H1 (cell line): ENCODE measurements at regions not wholly inside any gene's neighbourhood (a gene's known extent, or its start where the extent isn't known, plus 50 kb on each side); places are given as distances from the start of the nearest gene placed in this dataset.

Experiments used
- CTCF ChIA-PET: fragments of 300-600 bp; sonication (Branson Sonifier 250); formaldehyde crosslinking; loops from one replicate; lab custom pipeline; 2021; ENCODE audit not compliant: partially characterized antibody; lab: Charles Lee
- POLR2A ChIA-PET: fragments of 300-600 bp; sonication (Branson Sonifier 250); formaldehyde crosslinking; loops from one replicate; lab custom pipeline; 2021; ENCODE audit warnings: inconsistent platforms; ENCODE audit not compliant: partially characterized antibody; lab: Charles Lee
- DNase-seq, 2 experiments: peaks; one replicate each; pipeline versions ENCODE4 v3.0.0 to v3.0.0-alpha.2; 2010 to 2022; ENCODE audit warnings: low spot score in 2 of 2, low read depth in 1 of 2, mixed read lengths in 1 of 2
- FAIRE-seq: peaks from 2 replicates; lab custom pipeline; 2011; peaks lifted over from hg19 to GRCh38; lab: Jason Lieb, UNC
- H2AFZ ChIP-seq: 2 replicates; pipeline ENCODE4 v1.8.1; 2012; ENCODE audit warnings: low read length, inconsistent platforms
- H2AK5ac ChIP-seq: 2 replicates; pipeline ENCODE4 v1.6.1; 2013; ENCODE audit warnings: low read depth, low read length
- H2BK120ac ChIP-seq: replicated peaks from 2 replicates; pipeline ENCODE3; 2013; ENCODE audit warnings: low read depth, low read length, inconsistent platforms
- H2BK12ac ChIP-seq: 2 replicates; pipeline ENCODE4 v1.6.1; 2013; ENCODE audit warnings: low read depth, low read length
- H2BK15ac ChIP-seq: 2 replicates; pipeline ENCODE4 v1.6.1; 2013; ENCODE audit warnings: low read length
- H2BK20ac ChIP-seq: 2 replicates; pipeline ENCODE4 v1.6.1; 2013; ENCODE audit warnings: low read length
- H2BK5ac ChIP-seq: 2 replicates; pipeline ENCODE4 v1.6.1; 2013; ENCODE audit warnings: low read depth, low read length
- H3K14ac ChIP-seq: 2 replicates; pipeline ENCODE4 v1.6.1; 2013; ENCODE audit warnings: inconsistent platforms; ENCODE audit not compliant: insufficient read length
- H3K18ac ChIP-seq: 2 replicates; pipeline ENCODE4 v1.6.1; 2013; ENCODE audit warnings: low read length; ENCODE audit errors: extremely low read depth
- H3K23ac ChIP-seq: 2 replicates; pipeline ENCODE4 v1.6.1; 2013; ENCODE audit warnings: inconsistent platforms; ENCODE audit not compliant: insufficient read length
- H3K23me2 ChIP-seq: 2 replicates; pipeline ENCODE4 v1.6.1; 2013; ENCODE audit warnings: low read depth, low read length
- H3K27ac ChIP-seq: 2 replicates; pipeline ENCODE4 v1.6.1; 2011; ENCODE audit warnings: low read depth, low read length, inconsistent platforms
- H3K27me3 ChIP-seq, 4 experiments: replicated peaks in 1 of 4; 1 replicate in 1 of 4; 2 replicates in 3 of 4; pipeline versions ENCODE4 v1.6.1 to v1.8.1; 2011 to 2013; ENCODE audit warnings: low read length in 3 of 4, mild to moderate bottlenecking in 3 of 4, inconsistent platforms in 2 of 4, mixed read lengths in 2 of 4, moderate library complexity in 1 of 4; ENCODE audit not compliant: control insufficient read depth in 3 of 4, insufficient read depth in 3 of 4; ENCODE audit errors: extremely low read depth in 1 of 4
- H3K36me3 ChIP-seq, 4 experiments: 2 replicates each; pipeline versions ENCODE4 v1.6.1 to v1.8.1; 2011 to 2013; ENCODE audit warnings: mild to moderate bottlenecking in 4 of 4, low read length in 3 of 4, moderate library complexity in 2 of 4, control low read depth in 1 of 4, inconsistent platforms in 1 of 4; ENCODE audit not compliant: insufficient read depth in 4 of 4, control insufficient read depth in 2 of 4
- H3K4ac ChIP-seq: replicated peaks from 2 replicates; pipeline ENCODE3; 2013; ENCODE audit warnings: low read length, low read depth, mixed read lengths, inconsistent platforms; ENCODE audit not compliant: insufficient read length
- H3K4me1 ChIP-seq, 4 experiments: replicated peaks in 1 of 4; 1 replicate in 1 of 4; 2 replicates in 3 of 4; pipeline versions ENCODE4 v1.6.1 to v1.8.1; 2011 to 2013; ENCODE audit warnings: low read length in 3 of 4, inconsistent platforms in 2 of 4, mixed read lengths in 1 of 4; ENCODE audit not compliant: insufficient read depth in 4 of 4, control insufficient read depth in 3 of 4
- H3K4me2 ChIP-seq, 2 experiments: 2 replicates each; pipeline versions ENCODE4 v1.6.1 to v1.8.1; 2011 to 2013; ENCODE audit warnings: low read depth in 2 of 2, low read length in 2 of 2, control low read depth in 1 of 2, inconsistent platforms in 1 of 2, mild to moderate bottlenecking in 1 of 2; ENCODE audit not compliant: insufficient read depth in 1 of 2
- H3K4me3 ChIP-seq, 4 experiments: fragments of 200-600, 300-600 bp in 1 of 4; sonication (generic), shearing (Covaris generic), sonication (Bioruptor Twin) in 1 of 4; 2 replicates each; pipeline versions ENCODE4 v1.5.1 to v1.8.1; 2011 to 2016; ENCODE audit warnings: low read length in 4 of 4, low read depth in 3 of 4, control low read depth in 2 of 4, inconsistent platforms in 2 of 4, mild to moderate bottlenecking in 2 of 4, mixed read lengths in 1 of 4, moderate library complexity in 1 of 4; ENCODE audit not compliant: insufficient read depth in 2 of 4; ENCODE audit errors: extremely low read depth in 1 of 4
- H3K56ac ChIP-seq: replicated peaks from 2 replicates; pipeline ENCODE3; 2013; ENCODE audit warnings: low read depth, mild to moderate bottlenecking, mixed read lengths, low read length, inconsistent platforms; ENCODE audit not compliant: insufficient read length
- H3K79me1 ChIP-seq: 2 replicates; pipeline ENCODE4 v1.6.1; 2013; ENCODE audit warnings: low read depth, low read length, control low read depth
- H3K79me2 ChIP-seq, 2 experiments: 2 replicates each; pipeline versions ENCODE4 v1.6.1 to v1.8.1; 2012 to 2013; ENCODE audit warnings: low read length in 2 of 2, mild to moderate bottlenecking in 2 of 2, inconsistent platforms in 1 of 2; ENCODE audit not compliant: insufficient read depth in 2 of 2, control insufficient read depth in 1 of 2
- H3K9ac ChIP-seq, 4 experiments: replicated peaks in 1 of 4; 1 replicate in 1 of 4; 2 replicates in 3 of 4; pipeline versions ENCODE4 v1.6.1 to v1.8.1; 2011 to 2013; ENCODE audit warnings: low read depth in 3 of 4, low read length in 3 of 4, control low read depth in 2 of 4, mild to moderate bottlenecking in 2 of 4, moderate library complexity in 2 of 4, inconsistent platforms in 1 of 4; ENCODE audit errors: extremely low read depth in 1 of 4
- H3K9me3 ChIP-seq, 2 experiments: 2 replicates each; pipeline versions ENCODE4 v1.6.1 to v1.8.1; 2012 to 2013; ENCODE audit warnings: mild to moderate bottlenecking in 2 of 2, moderate library complexity in 2 of 2, control low read depth in 1 of 2, inconsistent platforms in 1 of 2, low read depth in 1 of 2, low read length in 1 of 2, mixed read lengths in 1 of 2; ENCODE audit not compliant: insufficient read depth in 2 of 2
- H4K20me1 ChIP-seq, 2 experiments: replicated peaks in 1 of 2; 2 replicates each; pipeline versions ENCODE3 to v1.8.1; 2011 to 2013; ENCODE audit warnings: inconsistent platforms in 2 of 2, low read length in 2 of 2, mild to moderate bottlenecking in 1 of 2; ENCODE audit not compliant: insufficient read depth in 2 of 2, control insufficient read depth in 1 of 2
- H4K5ac ChIP-seq: 2 replicates; pipeline ENCODE4 v1.6.1; 2013; ENCODE audit warnings: low read length, low read depth, mixed read lengths, inconsistent platforms; ENCODE audit not compliant: insufficient read length
- H4K8ac ChIP-seq: 2 replicates; pipeline ENCODE4 v1.8.0; 2013; ENCODE audit warnings: mild to moderate bottlenecking, moderate library complexity, low read length, inconsistent platforms; ENCODE audit not compliant: insufficient read depth; ENCODE audit errors: extremely low read depth
- H4K91ac ChIP-seq: replicated peaks from 2 replicates; pipeline ENCODE3; 2013; ENCODE audit warnings: low read length, mixed read lengths, inconsistent platforms; ENCODE audit not compliant: insufficient read length
- BCL11A ChIP-seq, 2 experiments: IDR thresholded peaks; one replicate each; pipeline ENCODE4 v1.6.1; 2011; ENCODE audit warnings: low read depth in 2 of 2, low read length in 2 of 2, mild to moderate bottlenecking in 2 of 2
- BRCA1 ChIP-seq: IDR thresholded peaks from 2 replicates; pipeline ENCODE4 v1.6.1; 2012; ENCODE audit warnings: low read depth, low read length, improper control_type of control experiment
- CBX5 ChIP-seq: fragments of 300-800, 300-1000 bp; sonication (generic); IDR thresholded peaks from 2 replicates; pipeline ENCODE4 v1.7.1; 2016; ENCODE audit warnings: antibody characterized with exemption, low read length, low read depth
- CBX8 ChIP-seq: fragments of 300-800, 300-1000 bp; sonication (generic); IDR thresholded peaks from 2 replicates; pipeline ENCODE4 v1.7.1; 2016; ENCODE audit warnings: low read depth, low read length, borderline replicate concordance
- CREB1 ChIP-seq: IDR thresholded peaks from 2 replicates; pipeline ENCODE4 v1.6.1; 2012; ENCODE audit warnings: inconsistent platforms
- CTBP2 ChIP-seq: IDR thresholded peaks from 2 replicates; pipeline ENCODE4 v1.7.0; 2011; ENCODE audit warnings: borderline replicate concordance, mild to moderate bottlenecking, moderate library complexity, mixed read lengths, low read length; ENCODE audit not compliant: insufficient read depth, insufficient read length
- GTF2F1 ChIP-seq: IDR thresholded peaks from 2 replicates; pipeline ENCODE4 v1.6.1; 2012; ENCODE audit warnings: low read depth, low read length, improper control_type of control experiment, borderline replicate concordance
- POLR2AphosphoS5 ChIP-seq: IDR thresholded peaks from 2 replicates; pipeline ENCODE4 v1.6.1; 2011; ENCODE audit warnings: low read depth, low read length
- SP1 ChIP-seq: IDR thresholded peaks from 2 replicates; pipeline ENCODE4 v1.6.1; 2011; ENCODE audit warnings: low read depth, low read length
- SRF ChIP-seq: IDR thresholded peaks from 2 replicates; pipeline ENCODE4 v1.6.1; 2011; ENCODE audit warnings: mild to moderate bottlenecking, low read depth, low read length, moderate library complexity
- SUZ12 ChIP-seq: fragments of 200-600 bp; sonication (generic); IDR thresholded peaks from 2 replicates; pipeline ENCODE4 v1.6.1; 2012; ENCODE audit warnings: mild to moderate bottlenecking, inconsistent platforms, low read length, moderate library complexity, mixed read lengths
- TAF7 ChIP-seq: optimal IDR thresholded peaks from 2 replicates; pipeline ENCODE3; 2011; ENCODE audit warnings: low read depth, mild to moderate bottlenecking, inconsistent platforms, low read length, moderate library complexity, borderline replicate concordance
- USF2 ChIP-seq: IDR thresholded peaks from 2 replicates; pipeline ENCODE4 v1.6.1; 2011; ENCODE audit warnings: low read length, improper control_type of control experiment
- ZNF274 ChIP-seq: IDR thresholded peaks from 2 replicates; pipeline ENCODE4 v1.7.0; 2012; ENCODE audit warnings: low read length, borderline replicate concordance; ENCODE audit errors: extremely low read depth
- WGBS, 2 experiments: shearing (Covaris generic) in 1 of 2; methylation state at CpG; one replicate each; pipeline versions ENCODE4 v1.1.6 to v1.1.7; 2013 to 2015; ENCODE audit warnings: low lambda C conversion rate in 2 of 2, mixed read lengths in 2 of 2, inconsistent platforms in 1 of 2, low coverage in 1 of 2, missing lambda C conversion rate in 1 of 2; ENCODE audit not compliant: insufficient replicate concordance in 2 of 2, insufficient coverage in 1 of 2, insufficient read length in 1 of 2; ENCODE audit errors: extremely low coverage in 1 of 2, missing lambda C conversion rate in 1 of 2; 5-methylcytosine and 5-hydroxymethylcytosine counted together

- Histone ChIP-seq H4K20me1 (no peaks in the 10 kb centered on the region), H2BK15ac (no peak overlapping the region), H4K5ac (no peak overlapping the region), H3K14ac (no peak overlapping the region), H3K56ac (no peak overlapping the region), H2BK12ac (no peak overlapping the region), H2BK120ac (no peak overlapping the region), H2BK20ac (no peak overlapping the region), H3K18ac (no peak overlapping the region), H3K4ac (no peak overlapping the region), H3K9me3 (peaks cover 12 to 16% of the 10 kb centered on the region in 2 experiments), H3K4me3 (no peak overlapping the region), H2BK5ac (no peak overlapping the region), H2AFZ (no peak overlapping the region), H3K4me1 (no peaks in the 10 kb centered on the region), H3K79me2 (no peaks in the 10 kb centered on the region), H3K4me2 (no peak overlapping the region), H3K23me2 (no peaks in the 10 kb centered on the region; the same call in 1 of the 2 replicates), H3K36me3 (no peaks in the 10 kb centered on the region), H2AK5ac (no peak overlapping the region), H3K27ac (no peak overlapping the region), H3K27me3 (no peaks in the 10 kb centered on the region), H3K9ac (no peak overlapping the region), H4K8ac (no peak overlapping the region), H3K79me1 (no peaks in the 10 kb centered on the region), H4K91ac (no peak overlapping the region), H3K23ac (no peak overlapping the region)
- ChIA-PET POLR2A (no interaction called here), CTCF (no interaction called here)
- FAIRE-seq (no peak), DNase-seq (no peak)
- WGBS, 2 experiments, result 100% methylated on average over 2 of the region's 2 CpGs; no CpG with 5 or more reads in 1 of the 2 experiments
- TF ChIP-seq ZNF274 (no peak), BRCA1 (no peak), CREB1 (no peak), BCL11A (IDR thresholded peaks at IDR 0.05; ENCODE audit: low read depth in 2 of 2, low read length in 2 of 2) (no peak), GTF2F1 (no peak), CTBP2 (no peak), SP1 (no peak), USF2 (no peak), TAF7 (no peak), SUZ12 (no peak), CBX5 (no peak), CBX8 (no peak), SRF (no peak), POLR2AphosphoS5 (no peak)
Measured at GRCh38 chr20:48158014-48158413, 372.7 kb upstream of the SULF2 start.
